ENCODE measurements at regions not wholly inside any gene's neighbourhood (a gene's known extent, or its start where the extent isn't known, plus 50 kb on each side); places are given as distances from the start of the nearest gene placed in this dataset.

- no peak for DNase-seq
Observed at GRCh38 chr6:90947184-90948064, 360.6 kb upstream of the MAP3K7 start.

- no peak for DNase-seq
Observed at GRCh38 chr6:90941885-90942284, 355.0 kb upstream of the MAP3K7 start.

- peak in 1 of 58 donors; percentile 5 for DNase-seq
Observed at GRCh38 chr6:90940812-90941481, 354.1 kb upstream of the MAP3K7 start.

GRCh38 chr6:90939906-90940305, 353.0 kb upstream of the MAP3K7 start:
- no peak for DNase-seq

GRCh38 chr6:90938122-90938521, 351.2 kb upstream of the MAP3K7 start:
- DNase-seq: no peak

- no peak for DNase-seq
Observed at GRCh38 chr6:90936286-90936685, 349.4 kb upstream of the MAP3K7 start.

GRCh38 chr6:90934966-90935365, 348.1 kb upstream of the MAP3K7 start:
- no peak for DNase-seq

- DNase-seq: no peak
Observed at GRCh38 chr6:90934081-90934480, 347.2 kb upstream of the MAP3K7 start.

GRCh38 chr6:90932351-90932750, 345.5 kb upstream of the MAP3K7 start:
- DNase-seq: no peak

GRCh38 chr6:90928051-90928450, 341.2 kb upstream of the MAP3K7 start:
- no peak for DNase-seq

GRCh38 chr6:90925726-90926125, 338.9 kb upstream of the MAP3K7 start:
- DNase-seq: no peak

GRCh38 chr6:90922325-90922724, 335.5 kb upstream of the MAP3K7 start:
- DNase-seq: no peak

- DNase-seq: no peak
Observed at GRCh38 chr6:90918361-90918760, 331.5 kb upstream of the MAP3K7 start.

- DNase-seq: no peak
Observed at GRCh38 chr6:90917376-90917775, 330.5 kb upstream of the MAP3K7 start.

- no peak for DNase-seq
Observed at GRCh38 chr6:90916968-90917367, 330.1 kb upstream of the MAP3K7 start.

- no peak for DNase-seq
Observed at GRCh38 chr6:90915224-90915915, 328.5 kb upstream of the MAP3K7 start.

GRCh38 chr6:90914312-90914711, 327.4 kb upstream of the MAP3K7 start:
- no peak for DNase-seq

GRCh38 chr6:90913266-90913960, 326.5 kb upstream of the MAP3K7 start:
- DNase-seq: no peak

- no peak for DNase-seq
Observed at GRCh38 chr6:90911642-90912041, 324.8 kb upstream of the MAP3K7 start.

- no peak for DNase-seq
Observed at GRCh38 chr6:90910893-90911292, 324.0 kb upstream of the MAP3K7 start.

GRCh38 chr6:90907931-90908655, 321.2 kb upstream of the MAP3K7 start:
- DNase-seq: no peak

All from anterior cingulate cortex (tissue), 58 donors.